ENCODE measurements at regions not wholly inside any gene's neighbourhood (a gene's known extent, or its start where the extent isn't known, plus 50 kb on each side); places are given as distances from the start of the nearest gene placed in this dataset.

GRCh38 chr18:60755134-60755533 is 382.6 kb upstream of the MC4R start (continued):
- TF ChIP-seq HNF4A (conservative IDR thresholded peaks at IDR 0.05) = no peak

GRCh38 chr18:60775978-60776377 is 403.4 kb upstream of the MC4R start:
- WGBS = 83% methylated on average over 1 of the region's 1 CpG
- H3K27ac ChIP-seq (ENCODE audit: low read depth in 1 of 2, low read length in 2 of 2) = no peak overlapping the region

More at GRCh38 chr18:60775978-60776377, 403.4 kb upstream of the MC4R start:
- DNase-seq (ENCODE audit: low spot score) = no peak
- TF ChIP-seq FOXA2 (IDR thresholded peaks at IDR 0.05) (no peak), REST (IDR thresholded peaks at IDR 0.05) (no peak), NR2F2 (IDR thresholded peaks at IDR 0.05) (no peak), FOXA1 (IDR thresholded peaks at IDR 0.05) (no peak), TAF1 (conservative IDR thresholded peaks at IDR 0.05) (no peak), ATF3 (IDR thresholded peaks at IDR 0.05) (no peak), JUND (IDR thresholded peaks at IDR 0.05) (no peak), CTCF (IDR thresholded peaks at IDR 0.05; ENCODE audit: low read depth, low read length, missing input control) (no peak), YY1 (IDR thresholded peaks at IDR 0.05) (no peak), RAD21 (IDR thresholded peaks at IDR 0.05) (no peak), MAX (IDR thresholded peaks at IDR 0.05) (no peak), HNF4G (IDR thresholded peaks at IDR 0.05) (no peak), HNF4A (conservative IDR thresholded peaks at IDR 0.05) (no peak)
- H3K9me3 ChIP-seq (ENCODE audit: control insufficient read depth in 4 of 4, low read length in 3 of 4) = no peaks in the 10 kb centered on the region
- H3K4me3 ChIP-seq (ENCODE audit: low read depth in 1 of 3, low read length in 3 of 3) = no peak overlapping the region
- no peaks in the 10 kb centered on the region for H3K4me1 ChIP-seq (ENCODE audit: control insufficient read depth in 4 of 4, insufficient read depth in 4 of 4, low read length in 3 of 4)
- H3K36me3 ChIP-seq (ENCODE audit: control insufficient read depth in 4 of 4, insufficient read depth in 3 of 4, low read depth in 1 of 4, low read length in 3 of 4) = no peaks in the 10 kb centered on the region
- no peaks in the 10 kb centered on the region for H3K27me3 ChIP-seq (ENCODE audit: control insufficient read depth in 4 of 4, insufficient read depth in 4 of 4, low read length in 3 of 4)
- no peak overlapping the region for H3K9ac ChIP-seq (ENCODE audit: low read depth in 1 of 2, low read length in 2 of 2)
